HG02763 (cell line): ENCODE measurements at regions not wholly inside any gene's neighbourhood (a gene's known extent, or its start where the extent isn't known, plus 50 kb on each side); places are given as distances from the start of the nearest gene placed in this dataset.
A peak's percentile ranks its signal among the peaks of the same experiment; 100 is the strongest.
"Not testable (repeated sequence)": the region's sequence is repeated elsewhere in the genome, so short reads cannot be mapped to it uniquely, and the experiment has no call there.

Experiments
- ATAC-seq: cut with Tn5 transposase; IDR thresholded peaks from one replicate; pipeline ENCODE4 v1.9.1; 2021; ENCODE audit warnings: mild to moderate bottlenecking, moderate library complexity; ENCODE audit not compliant: unreplicated experiment

DNA sequence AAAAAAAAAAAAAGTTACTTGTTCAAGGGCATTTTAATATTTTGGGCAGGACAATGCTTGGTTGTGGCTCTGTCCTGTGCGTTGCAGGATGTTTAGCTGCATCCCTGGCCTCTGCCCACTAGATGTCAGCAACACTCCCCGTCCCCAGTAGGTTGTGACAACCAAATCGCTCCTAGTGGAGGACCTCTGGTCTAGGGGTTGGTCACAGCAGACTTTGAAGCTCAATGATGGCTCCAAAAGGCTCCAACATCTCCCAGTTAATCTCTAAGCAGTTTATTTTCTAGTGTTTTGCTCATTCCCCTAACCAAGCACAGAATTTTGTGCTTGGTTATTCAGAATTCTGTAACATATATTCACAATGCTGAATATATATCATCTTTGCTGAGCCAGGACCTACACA is 67.0 kb downstream of the CHRNA1 start:
- peak; percentile 83 for ATAC-seq

- no peak for ATAC-seq
Measured at GRCh38 chr2:174694920-174695319, 69.4 kb downstream of the CHRNA1 start.

DNA sequence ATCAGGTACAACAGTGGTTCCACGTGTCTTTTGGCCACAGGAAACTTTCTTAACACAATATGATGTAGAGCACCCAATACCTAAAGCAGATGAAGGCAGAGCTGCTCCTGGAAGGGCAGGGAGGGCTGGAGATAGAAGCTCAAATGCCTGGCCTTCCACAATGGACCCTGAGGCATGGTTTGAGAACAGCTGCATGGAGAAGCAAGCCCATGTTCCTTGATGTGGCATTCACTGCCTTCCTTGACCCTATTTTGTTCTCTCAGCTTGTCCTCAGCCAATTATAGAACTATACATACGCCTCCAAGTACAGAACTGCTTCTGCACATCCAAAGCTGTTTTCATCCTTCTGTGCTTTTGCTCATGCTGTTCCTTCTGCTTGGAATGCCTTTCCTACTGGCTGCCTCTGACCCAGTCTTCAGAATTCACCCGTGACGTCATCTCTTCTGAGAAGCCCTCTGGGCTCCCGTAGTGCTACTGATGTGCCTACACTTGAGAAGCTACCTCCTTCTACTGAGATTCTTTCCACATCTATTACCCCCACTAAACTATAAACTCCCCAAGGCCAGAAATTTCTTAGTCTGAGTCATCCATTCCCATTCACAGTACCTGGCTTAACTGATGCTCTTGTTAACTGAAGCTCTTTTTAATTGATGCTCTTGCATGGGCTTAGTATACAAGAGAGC is 69.9 kb downstream of the CHRNA1 start:
- ATAC-seq, result no peak

DNA sequence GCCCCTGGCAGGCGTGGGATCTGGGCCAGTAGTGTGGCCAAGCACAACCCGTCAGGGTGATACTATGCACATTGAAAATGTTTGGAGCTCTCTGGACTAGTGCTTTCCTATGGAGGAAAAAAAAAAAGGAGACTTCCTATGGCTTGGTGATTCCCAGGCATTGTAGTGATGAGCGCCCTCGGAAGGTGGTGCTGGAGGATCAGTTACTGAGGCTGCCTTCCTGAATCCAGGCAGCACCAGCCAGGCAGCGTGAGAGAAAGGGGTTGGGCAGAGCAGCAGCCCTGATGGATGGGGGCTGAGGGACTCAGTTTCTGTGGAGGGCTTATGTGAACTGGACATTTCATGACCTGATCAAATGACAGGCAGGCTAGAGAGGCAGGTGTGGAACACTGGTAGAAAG is 70.9 kb downstream of the CHRNA1 start:
- no peak for ATAC-seq

DNA sequence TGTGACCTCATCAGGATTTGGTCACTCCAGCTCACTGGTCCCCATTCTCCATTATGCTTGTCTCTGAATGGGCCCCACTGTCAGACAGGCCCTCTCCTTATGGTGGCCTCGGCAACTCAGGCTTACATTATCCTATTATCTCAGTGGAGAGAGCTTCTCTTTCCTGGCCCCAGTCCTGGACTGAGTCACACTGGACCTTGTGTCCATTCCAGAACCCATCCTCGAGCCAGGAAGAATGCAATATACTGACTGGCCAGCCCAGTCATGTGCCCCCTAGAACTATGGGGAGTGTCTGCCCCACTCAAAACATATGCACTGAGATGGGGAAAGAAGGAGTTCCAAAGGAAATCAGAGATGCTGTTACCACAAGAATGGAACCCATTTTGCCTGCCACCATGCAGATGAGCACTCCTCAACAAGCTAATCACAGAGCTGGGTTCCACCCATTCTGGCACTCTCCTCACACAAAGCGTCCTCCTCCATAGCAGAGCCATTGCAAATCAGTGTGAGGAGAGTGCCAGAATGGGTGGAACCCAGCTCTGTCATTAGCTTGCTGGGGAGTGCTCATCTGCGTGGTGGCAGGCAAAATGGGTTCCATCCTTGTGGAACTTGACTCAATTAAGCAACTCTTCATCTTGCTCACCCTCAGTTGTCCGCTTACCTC is 71.9 kb downstream of the CHRNA1 start:
- ATAC-seq, result no peak

DNA sequence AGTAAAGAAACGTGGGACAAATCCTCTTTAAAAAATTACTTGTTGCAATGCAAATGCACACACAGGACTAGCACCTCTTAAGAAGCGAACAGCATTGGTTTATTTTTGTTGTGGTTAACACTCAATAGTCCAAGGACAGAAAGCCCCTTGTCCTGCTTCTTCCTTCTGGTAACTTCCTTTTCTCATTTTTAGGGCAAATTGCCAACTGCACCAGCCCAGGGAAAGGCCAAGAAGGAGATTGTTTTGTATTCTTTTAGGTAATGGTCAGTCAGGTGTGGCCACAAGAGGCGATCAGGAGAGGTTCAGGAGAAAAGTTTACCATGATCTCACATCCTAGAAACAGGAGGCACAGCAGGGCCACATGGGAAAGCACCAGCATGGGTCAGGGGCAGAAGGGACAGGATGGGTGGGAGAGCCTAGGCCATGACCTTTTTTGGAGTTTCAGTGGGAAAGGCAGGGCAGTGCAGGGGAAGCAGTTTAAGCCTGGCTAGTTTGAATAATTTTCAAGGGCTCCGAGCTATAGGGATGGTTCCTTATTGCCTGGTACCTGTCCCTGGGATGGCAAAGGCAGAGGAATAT is 73.0 kb downstream of the CHRNA1 start:
- ATAC-seq, result no peak

- ATAC-seq, result no peak
Measured at GRCh38 chr2:174690026-174690425, 74.2 kb downstream of the CHRNA1 start.

DNA sequence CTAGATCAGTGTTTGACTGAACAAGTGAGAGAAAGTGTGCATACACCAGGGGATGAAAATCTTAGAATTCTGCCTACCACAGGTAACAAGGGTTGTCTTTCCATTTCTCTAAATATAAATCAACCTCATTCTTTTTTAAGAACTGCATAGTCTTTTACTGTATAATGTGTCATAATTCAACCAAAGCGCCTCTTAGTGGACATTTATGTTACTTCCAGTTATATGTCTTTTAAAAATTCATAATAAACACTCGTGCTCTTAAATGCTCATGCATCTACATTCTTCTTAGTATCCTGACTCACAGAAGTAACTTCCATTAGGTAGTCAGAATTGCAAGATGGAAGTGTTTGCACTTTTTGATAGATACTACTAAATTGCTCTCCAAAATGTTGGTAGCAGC is 76.2 kb downstream of the CHRNA1 start:
- ATAC-seq, result no peak

DNA sequence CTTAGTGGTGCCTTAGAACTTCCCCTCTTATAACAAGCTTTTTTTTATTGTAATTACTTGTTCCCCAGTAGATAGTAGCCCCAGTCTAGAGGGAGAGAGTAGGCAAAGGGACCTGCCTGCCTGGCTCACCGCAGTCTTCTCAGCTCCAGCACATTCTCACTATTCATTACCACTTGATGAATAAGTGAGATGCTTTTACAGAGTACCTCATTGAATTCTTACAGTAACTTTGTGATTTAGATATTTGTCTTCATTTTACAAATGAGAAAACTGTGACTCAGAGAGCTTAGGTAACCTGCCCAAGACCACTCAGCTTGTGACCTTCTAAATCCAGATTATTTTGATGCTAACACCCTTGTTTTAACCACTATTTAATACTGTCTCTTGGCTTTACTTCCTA is 77.8 kb downstream of the CHRNA1 start:
- ATAC-seq, result no peak

- ATAC-seq, result no peak
Measured at GRCh38 chr2:174683392-174683759, 80.9 kb downstream of the CHRNA1 start.

DNA sequence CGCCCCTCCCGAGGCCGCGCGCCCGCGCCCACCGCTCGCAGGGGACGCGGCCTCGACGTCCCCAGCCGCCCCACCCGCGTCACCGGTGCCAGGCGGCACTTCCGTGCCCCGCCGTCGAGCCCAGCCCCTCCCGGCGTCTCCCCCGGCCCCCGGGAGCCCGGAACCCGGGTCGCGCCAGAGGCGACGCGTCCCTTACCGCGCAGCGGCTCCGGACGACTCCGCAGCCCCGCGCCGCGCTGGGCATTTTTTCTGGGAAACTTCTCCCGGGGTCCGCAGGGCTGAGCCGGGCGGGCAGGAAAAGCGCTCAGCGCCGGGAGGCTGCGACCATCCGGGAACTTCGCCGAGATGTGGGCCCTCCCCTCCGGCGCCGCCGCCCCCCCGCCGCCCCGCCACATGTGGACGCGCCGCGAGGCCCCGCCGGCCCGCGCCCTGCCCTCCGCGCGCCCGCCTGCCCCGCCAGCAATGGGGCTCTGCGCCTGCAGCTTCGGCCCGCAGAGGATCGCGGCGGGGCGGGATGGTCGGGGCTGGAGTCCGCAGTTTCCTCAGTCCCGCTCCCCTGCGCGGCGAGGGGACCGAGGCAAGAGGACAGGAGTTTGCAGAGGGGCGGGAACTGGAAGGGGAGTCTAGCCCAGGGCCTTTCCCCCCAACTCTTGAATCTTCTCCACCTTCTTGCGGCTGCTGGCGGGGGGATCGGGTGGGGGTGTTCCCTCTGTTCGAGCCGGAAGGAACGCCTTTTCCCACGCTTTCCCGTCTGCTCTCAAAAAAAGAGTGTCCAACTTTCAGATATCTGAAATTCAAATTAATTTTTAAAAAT is 81.5 kb downstream of the CHRNA1 start:
- ATAC-seq, result peak; percentile 53

DNA sequence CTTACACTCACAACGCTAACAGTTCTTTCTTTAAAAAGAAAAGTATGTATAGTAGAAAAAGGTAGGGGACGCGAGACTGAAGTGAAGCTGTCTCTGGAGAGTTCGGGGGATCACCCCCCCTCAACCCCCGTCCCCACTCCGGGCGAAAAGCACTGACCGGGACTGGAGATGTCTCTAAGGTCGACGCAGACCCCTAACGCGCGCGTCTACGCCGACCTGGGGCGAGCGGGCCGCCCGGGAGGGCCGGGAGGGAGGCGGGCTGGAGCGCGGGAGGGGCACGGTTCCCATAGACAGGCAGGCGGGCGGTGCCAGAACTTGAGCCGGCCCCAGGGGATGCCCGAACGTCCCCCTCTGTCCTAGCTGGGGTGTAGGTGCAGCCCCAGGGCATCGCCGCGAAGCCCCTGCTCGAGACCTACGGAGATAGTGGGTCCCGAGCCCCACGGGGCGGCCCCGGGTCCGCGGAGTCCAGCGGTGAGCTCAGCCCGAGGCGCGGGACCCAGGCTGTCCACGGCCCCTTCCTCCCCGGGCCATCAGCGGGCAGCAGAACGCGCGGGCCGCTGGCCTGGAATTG is 82.2 kb downstream of the CHRNA1 start:
- ATAC-seq, result peak; percentile 37

- no peak for ATAC-seq
Measured at GRCh38 chr2:174681099-174682006, 82.9 kb downstream of the CHRNA1 start.

DNA sequence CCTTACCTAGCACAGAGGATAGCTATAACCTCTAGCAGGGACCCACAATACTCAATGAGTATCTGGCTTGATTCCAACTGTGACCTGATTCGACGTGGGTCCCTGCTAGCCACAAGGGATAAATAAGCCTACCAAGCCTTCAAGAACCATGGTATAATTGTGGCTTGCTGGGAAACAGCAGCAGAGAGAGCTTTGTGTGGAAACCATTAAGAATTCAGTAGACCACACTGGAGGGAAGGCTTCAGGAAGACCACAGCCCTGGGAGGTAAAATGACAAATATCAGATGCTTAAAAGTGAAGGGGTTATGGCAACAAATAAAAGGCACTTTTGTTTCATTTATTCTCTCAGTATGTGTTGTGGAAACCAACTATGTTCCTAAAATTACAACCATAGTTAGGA is 82.6 kb upstream of the WIPF1 start:
- ATAC-seq, result no peak

DNA sequence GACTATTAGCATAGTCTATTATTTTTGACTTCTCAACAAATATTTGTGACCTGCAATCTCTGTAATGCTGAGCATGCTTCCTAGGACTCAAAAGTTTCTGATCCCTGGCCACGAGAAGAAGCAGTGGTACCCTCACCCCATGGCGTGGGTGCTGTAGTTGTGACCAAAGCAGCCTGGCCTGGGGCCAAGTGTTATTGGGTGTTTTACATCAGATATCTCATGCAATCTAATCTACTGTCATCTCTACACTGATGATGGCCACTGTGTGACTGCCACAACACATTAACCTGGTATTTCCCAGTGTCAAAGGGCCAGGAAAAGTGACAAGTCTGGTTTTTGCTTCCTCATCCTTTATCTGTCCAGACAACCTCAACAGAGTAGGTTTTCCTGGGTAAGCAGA is 80.8 kb upstream of the WIPF1 start:
- ATAC-seq, result no peak

DNA sequence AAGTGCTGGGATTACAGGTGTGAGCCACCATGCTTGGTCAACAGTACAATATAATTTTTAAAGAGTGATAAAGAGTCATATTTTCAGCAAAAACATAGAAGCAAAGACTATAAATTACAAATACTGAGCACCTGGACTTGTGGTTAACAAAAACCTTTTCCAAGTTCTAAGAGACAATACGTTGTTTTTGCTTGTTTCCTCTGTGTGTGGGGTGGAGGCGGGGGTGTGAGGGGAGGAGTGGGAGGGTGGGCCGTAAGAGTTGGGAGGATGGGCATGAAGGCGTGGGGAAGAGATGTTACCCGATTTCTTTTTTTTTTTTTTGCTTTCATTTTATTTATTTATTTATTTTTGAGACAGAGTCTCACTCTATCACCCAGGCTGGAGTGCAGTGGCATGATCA is 78.0 kb upstream of the WIPF1 start:
- ATAC-seq, result no peak

DNA sequence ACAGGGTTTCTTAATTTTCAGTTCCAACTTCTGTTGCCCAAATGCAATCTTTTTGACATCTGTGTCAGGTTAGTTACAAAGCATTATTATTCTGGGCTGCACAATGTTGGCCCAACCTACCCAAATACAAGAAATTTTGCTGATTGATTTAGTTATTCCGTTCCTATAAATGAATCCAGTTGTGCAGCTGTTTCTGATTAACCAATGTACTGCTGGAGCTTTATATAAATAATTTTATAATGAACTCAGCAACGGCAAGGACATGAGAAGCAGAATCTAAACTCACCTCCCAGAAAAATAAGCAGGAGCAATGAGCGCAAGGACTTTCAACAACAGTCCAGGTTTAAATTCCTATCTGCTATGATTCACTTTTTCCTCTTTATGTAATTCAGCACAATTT is 76.3 kb upstream of the WIPF1 start:
- no peak for ATAC-seq

- no peak for ATAC-seq
Measured at GRCh38 chr2:174673440-174673839, 75.8 kb upstream of the WIPF1 start.

DNA sequence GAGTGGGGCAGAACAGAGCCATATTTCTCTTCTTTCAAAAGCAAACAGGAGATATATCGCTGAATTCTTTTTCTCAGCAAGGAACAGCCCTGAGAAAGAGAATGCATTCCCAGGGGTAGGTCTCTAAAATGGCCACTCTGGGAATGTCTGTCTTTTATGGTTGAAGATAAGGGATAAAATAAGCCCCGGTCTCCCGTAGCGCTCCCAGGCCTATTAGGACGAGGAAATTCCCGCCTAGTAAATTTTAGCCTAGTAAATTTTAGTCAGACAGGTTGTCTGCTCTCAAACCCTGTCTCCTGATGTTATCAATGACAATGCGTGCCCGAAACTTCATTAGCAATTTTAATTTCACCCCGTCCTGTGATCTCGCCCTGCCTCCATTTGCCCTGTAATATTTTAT is 73.9 kb upstream of the WIPF1 start:
- ATAC-seq, result not testable (repeated sequence)

DNA sequence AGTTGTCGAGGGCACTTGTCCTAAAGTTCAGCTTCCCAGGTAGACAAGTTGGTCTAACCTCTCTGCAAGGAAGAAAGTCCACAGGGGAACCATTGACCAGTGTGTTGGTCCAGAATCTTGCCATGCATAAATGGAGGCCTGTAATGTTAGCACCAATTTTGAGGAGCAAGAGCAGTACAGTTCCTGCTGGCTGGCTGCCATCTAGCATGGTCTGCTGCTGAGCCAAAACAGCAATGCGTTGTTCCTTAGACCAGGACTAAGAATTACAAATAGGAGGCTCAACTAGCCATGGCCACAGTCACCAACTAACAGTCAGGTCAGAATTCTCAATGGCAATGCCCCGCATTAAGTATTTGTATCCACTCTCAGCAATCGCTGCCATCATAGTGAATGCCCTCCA is 72.8 kb upstream of the WIPF1 start:
- no peak for ATAC-seq
